Endothelial cell of umbilical vein (primary cell): ENCODE measurements at regions not wholly inside any gene's neighbourhood (a gene's known extent, or its start where the extent isn't known, plus 50 kb on each side); places are given as distances from the start of the nearest gene placed in this dataset.

Experiments
- BruUV-seq: library from RNA; stranded (reverse); fragments of 400-500 nt; replicated peaks from 2 replicates; lab custom pipeline; 2021; lab: Mats Ljungman, UMichigan
- CTCF ChIA-PET: fragments of 300-600, 350-600 bp; sonication (Branson Sonifier 250); formaldehyde crosslinking; loops from one replicate; lab custom pipeline; 2021; ENCODE audit warnings: antibody characterized with exemption, inconsistent platforms; lab: Charles Lee
- POLR2A ChIA-PET: fragments of 300-600, 350-600 bp; sonication (Branson Sonifier 250); formaldehyde crosslinking; loops from one replicate; lab custom pipeline; 2021; ENCODE audit warnings: antibody characterized with exemption, inconsistent platforms; lab: Charles Lee
- DNase-seq: peaks from one replicate; pipeline ENCODE4 v3.0.0-alpha.2; 2011; ENCODE audit warnings: low read depth, low spot score
- FAIRE-seq: peaks from 2 replicates; lab custom pipeline; 2011; peaks lifted over from hg19 to GRCh38; lab: Jason Lieb, UNC
- H2AFZ ChIP-seq: 2 replicates; pipeline ENCODE4 v1.6.0; 2012; ENCODE audit warnings: low read depth, low read length, control low read depth, inconsistent platforms
- H3K27ac ChIP-seq: 2 replicates; pipeline ENCODE4 v1.5.1; 2011; ENCODE audit warnings: low read depth, mild to moderate bottlenecking, control low read depth, low read length, moderate library complexity; ENCODE audit not compliant: insufficient read depth
- H3K27me3 ChIP-seq, 2 experiments: 2 replicates each; pipeline versions ENCODE4 v1.6.0 to v1.6.1; 2011; ENCODE audit warnings: low read length in 2 of 2, mixed read lengths in 1 of 2; ENCODE audit not compliant: control insufficient read depth in 2 of 2, insufficient read depth in 2 of 2
- H3K36me3 ChIP-seq, 2 experiments: 2 replicates in 1 of 2; 3 replicates in 1 of 2; pipeline ENCODE4 v1.5.1; 2011; ENCODE audit warnings: low read length in 2 of 2, mild to moderate bottlenecking in 1 of 2, moderate library complexity in 1 of 2; ENCODE audit not compliant: control insufficient read depth in 2 of 2, insufficient read depth in 2 of 2; ENCODE audit errors: extremely low read depth in 1 of 2
- H3K4me1 ChIP-seq: 3 replicates; pipeline ENCODE4 v1.5.1; 2011; ENCODE audit warnings: mild to moderate bottlenecking, low read length; ENCODE audit not compliant: control insufficient read depth, insufficient read depth; ENCODE audit errors: extremely low read depth
- H3K4me2 ChIP-seq: 2 replicates; pipeline ENCODE4 v1.6.1; 2011; ENCODE audit warnings: low read length, control low read depth, mixed read lengths; ENCODE audit not compliant: insufficient read depth
- H3K4me3 ChIP-seq, 3 experiments: fragments of 200-600 bp in 1 of 3; sonication (generic), shearing (Covaris generic) in 1 of 3; replicated peaks in 1 of 3; 2 replicates each; pipeline ENCODE4 v1.5.1; 2011 to 2016; ENCODE audit warnings: control low read depth in 3 of 3, low read length in 3 of 3, mild to moderate bottlenecking in 2 of 3, inconsistent platforms in 1 of 3, low read depth in 1 of 3, moderate library complexity in 1 of 3; ENCODE audit not compliant: insufficient read depth in 1 of 3
- H3K79me2 ChIP-seq: 2 replicates; pipeline ENCODE4 v1.6.0; 2012; ENCODE audit warnings: low read length, inconsistent platforms; ENCODE audit not compliant: control insufficient read depth, insufficient read depth
- H3K9ac ChIP-seq: replicated peaks from 2 replicates; pipeline ENCODE3; 2011; ENCODE audit warnings: low read length, control low read depth; ENCODE audit not compliant: insufficient read depth; ENCODE audit errors: extremely low read depth
- H3K9me1 ChIP-seq: replicated peaks from 3 replicates; pipeline ENCODE4 v1.6.0; 2011; ENCODE audit warnings: mild to moderate bottlenecking, low read length; ENCODE audit not compliant: control insufficient read depth, insufficient read depth; ENCODE audit errors: extremely low read depth
- H3K9me3 ChIP-seq: replicated peaks from 2 replicates; pipeline ENCODE4 v1.5.1; 2012; ENCODE audit warnings: low read length, inconsistent platforms; ENCODE audit not compliant: control insufficient read depth, insufficient read depth
- H4K20me1 ChIP-seq: replicated peaks from 2 replicates; pipeline ENCODE3; 2011; ENCODE audit warnings: mild to moderate bottlenecking, low read length; ENCODE audit not compliant: control insufficient read depth, insufficient read depth; ENCODE audit errors: extremely low read depth
- EZH2 ChIP-seq: IDR thresholded peaks from 2 replicates; pipeline ENCODE4 v1.6.1; 2012; ENCODE audit warnings: borderline replicate concordance, low read depth, mild to moderate bottlenecking, moderate library complexity, low read length, inconsistent platforms; ENCODE audit not compliant: severe bottlenecking
- FOS ChIP-seq: IDR thresholded peaks from 2 replicates; pipeline ENCODE4 v1.6.1; 2011; ENCODE audit warnings: mild to moderate bottlenecking, low read length, moderate library complexity, borderline replicate concordance; ENCODE audit not compliant: insufficient read depth
- GATA2 ChIP-seq: IDR thresholded peaks from 2 replicates; pipeline ENCODE4 v1.7.0; 2011; ENCODE audit warnings: low read depth, mild to moderate bottlenecking, moderate library complexity, mixed read lengths, low read length; ENCODE audit not compliant: insufficient read length, insufficient read depth
- JUN ChIP-seq: IDR thresholded peaks from 2 replicates; pipeline ENCODE4 v1.6.1; 2011; ENCODE audit warnings: borderline replicate concordance, low read depth; ENCODE audit not compliant: insufficient read length, insufficient read depth
- MYC ChIP-seq: IDR thresholded peaks from one replicate; pipeline ENCODE4 v1.6.1; 2011; ENCODE audit warnings: mild to moderate bottlenecking, low read depth, low read length
- POLR2A ChIP-seq: IDR thresholded peaks from 2 replicates; pipeline ENCODE4 v1.6.1; 2012; ENCODE audit warnings: low read depth, mild to moderate bottlenecking, control low read depth, low read length
- POLR2AphosphoS5 ChIP-seq: IDR thresholded peaks from 2 replicates; pipeline ENCODE4 v1.6.1; 2012; ENCODE audit warnings: low read depth, mild to moderate bottlenecking, control low read depth, low read length, moderate library complexity; ENCODE audit not compliant: insufficient read depth
- dilution Hi-C: fragments of 300-500 bp; cut with MboI; formaldehyde crosslinking; loops from one replicate; pipeline ENCODE4 v1.15.0; 2019; ENCODE audit warnings: low sequenced_read_pairs; ENCODE audit not compliant: extremely low pct_ligation_motif_present
- intact Hi-C: fragments of 100-400 bp; cut with micrococcal nuclease; formaldehyde crosslinking; loops from one replicate; pipeline ENCODE4 v1.10.0; 2022
- TF ChIP-seq, protein P1 (sequence below): IDR thresholded peaks from 2 replicates; pipeline ENCODE4 v1.6.1; 2011; ENCODE audit not compliant: insufficient read depth, insufficient read length
- TF ChIP-seq, protein P2 (sequence below), 2 donors: IDR thresholded peaks; 1 replicate in 1 of 2; 2 replicates in 1 of 2; pipeline ENCODE4 v1.5.1; 2011; ENCODE audit warnings: low read length in 2 of 2, mild to moderate bottlenecking in 2 of 2, moderate library complexity in 2 of 2, control low read depth in 1 of 2, inconsistent platforms in 1 of 2, low read depth in 1 of 2; ENCODE audit not compliant: insufficient read depth in 1 of 2; ENCODE audit errors: extremely low read depth in 1 of 2

DNA sequence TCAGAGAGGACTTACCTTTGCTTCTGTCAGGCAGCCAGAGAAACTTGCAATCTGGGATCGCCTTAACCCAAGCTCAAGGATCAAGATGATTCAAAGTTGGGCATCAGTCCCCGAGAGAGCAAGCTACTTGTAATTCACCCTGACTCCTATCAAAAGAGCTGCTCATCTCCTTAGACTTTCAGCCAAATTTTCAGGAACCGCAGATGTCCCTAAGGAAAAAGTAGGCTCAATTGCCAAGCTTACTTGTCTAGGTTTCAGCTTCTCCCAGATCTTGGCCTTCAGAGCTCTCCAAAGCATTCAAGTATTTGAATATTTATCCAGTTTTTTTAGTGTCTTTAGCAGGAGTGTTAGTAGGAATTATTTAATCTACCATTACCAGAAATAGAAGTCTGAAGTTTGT lies 434.1 kb upstream of the MMS22L start:
- no peak overlapping the region for H3K4me3 ChIP-seq
- H3K27me3 ChIP-seq = no peaks in the 10 kb centered on the region
- no peaks in the 10 kb centered on the region for H3K4me1 ChIP-seq
- no peak for TF ChIP-seq POLR2AphosphoS5
- TF ChIP-seq, protein P1, sequence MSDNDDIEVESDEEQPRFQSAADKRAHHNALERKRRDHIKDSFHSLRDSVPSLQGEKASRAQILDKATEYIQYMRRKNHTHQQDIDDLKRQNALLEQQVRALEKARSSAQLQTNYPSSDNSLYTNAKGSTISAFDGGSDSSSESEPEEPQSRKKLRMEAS = no peak
- TF ChIP-seq EZH2 = no peak
- TF ChIP-seq, protein P2, sequence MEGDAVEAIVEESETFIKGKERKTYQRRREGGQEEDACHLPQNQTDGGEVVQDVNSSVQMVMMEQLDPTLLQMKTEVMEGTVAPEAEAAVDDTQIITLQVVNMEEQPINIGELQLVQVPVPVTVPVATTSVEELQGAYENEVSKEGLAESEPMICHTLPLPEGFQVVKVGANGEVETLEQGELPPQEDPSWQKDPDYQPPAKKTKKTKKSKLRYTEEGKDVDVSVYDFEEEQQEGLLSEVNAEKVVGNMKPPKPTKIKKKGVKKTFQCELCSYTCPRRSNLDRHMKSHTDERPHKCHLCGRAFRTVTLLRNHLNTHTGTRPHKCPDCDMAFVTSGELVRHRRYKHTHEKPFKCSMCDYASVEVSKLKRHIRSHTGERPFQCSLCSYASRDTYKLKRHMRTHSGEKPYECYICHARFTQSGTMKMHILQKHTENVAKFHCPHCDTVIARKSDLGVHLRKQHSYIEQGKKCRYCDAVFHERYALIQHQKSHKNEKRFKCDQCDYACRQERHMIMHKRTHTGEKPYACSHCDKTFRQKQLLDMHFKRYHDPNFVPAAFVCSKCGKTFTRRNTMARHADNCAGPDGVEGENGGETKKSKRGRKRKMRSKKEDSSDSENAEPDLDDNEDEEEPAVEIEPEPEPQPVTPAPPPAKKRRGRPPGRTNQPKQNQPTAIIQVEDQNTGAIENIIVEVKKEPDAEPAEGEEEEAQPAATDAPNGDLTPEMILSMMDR (IDR thresholded peaks at IDR 0.05; ENCODE audit: extremely low read depth in 1 of 2, insufficient read depth in 1 of 2, low read depth in 1 of 2, low read length in 2 of 2) = no peak
- TF ChIP-seq MYC = no peak
- no peak overlapping the region for H3K4me2 ChIP-seq
- H2AFZ ChIP-seq = no peak overlapping the region
- no peaks in the 10 kb centered on the region for H3K9me1 ChIP-seq
- no peak overlapping the region for H3K9ac ChIP-seq
- H4K20me1 ChIP-seq = no peaks in the 10 kb centered on the region
- FAIRE-seq (no peak), DNase-seq (no peak)
- dilution Hi-C loops = no loop called here
- no TSS peak for BruUV-seq
- intact Hi-C loops = no loop called here
- H3K9me3 ChIP-seq = no peaks in the 10 kb centered on the region
- ChIA-PET CTCF (no interaction called here), POLR2A (no interaction called here)
- no peaks in the 10 kb centered on the region for H3K79me2 ChIP-seq
- H3K36me3 ChIP-seq = no peaks in the 10 kb centered on the region
- no peak overlapping the region for H3K27ac ChIP-seq

DNA sequence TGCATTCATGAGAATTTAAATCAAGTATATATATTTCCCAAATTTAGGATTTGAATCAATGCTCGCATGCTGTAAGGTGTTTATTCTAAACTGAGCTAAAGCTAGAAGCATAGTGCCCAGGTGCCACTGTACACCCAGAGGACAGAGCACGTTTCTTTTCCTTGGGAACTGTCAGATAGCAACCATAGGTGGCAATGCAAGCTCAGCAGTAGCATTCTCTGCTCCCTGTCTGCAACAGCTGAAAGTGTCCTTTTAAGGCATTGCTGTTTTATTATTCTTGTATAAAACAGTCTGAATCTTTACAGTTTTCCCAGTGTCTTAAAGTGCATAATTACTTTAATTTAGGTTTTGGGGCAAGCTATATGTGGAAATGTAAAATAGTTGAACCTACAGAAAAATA lies 443.4 kb upstream of the MMS22L start:
- Histone ChIP-seq H3K4me3 (no peak overlapping the region), H3K27ac (no peak overlapping the region), H3K9ac (no peak overlapping the region), H3K27me3 (no peaks in the 10 kb centered on the region), H3K79me2 (no peaks in the 10 kb centered on the region), H3K9me3 (no peaks in the 10 kb centered on the region), H4K20me1 (no peaks in the 10 kb centered on the region), H3K9me1 (no peaks in the 10 kb centered on the region), H2AFZ (no peak overlapping the region), H3K4me1 (no peaks in the 10 kb centered on the region), H3K4me2 (no peak overlapping the region), H3K36me3 (no peaks in the 10 kb centered on the region)
- BruUV-seq = no TSS peak
- CTCF ChIA-PET = no interaction called here
- dilution Hi-C loops (no loop called here), intact Hi-C loops (no loop called here)
- TF ChIP-seq, protein P2 (IDR thresholded peaks at IDR 0.05; ENCODE audit: extremely low read depth in 1 of 2, insufficient read depth in 1 of 2, low read depth in 1 of 2, low read length in 2 of 2) = no peak
- TF ChIP-seq FOS (no peak), EZH2 (no peak), JUN (no peak), POLR2A (no peak), POLR2AphosphoS5 (no peak), GATA2 (no peak), MYC (no peak)
- TF ChIP-seq, protein P1 = no peak
- FAIRE-seq (no peak), DNase-seq (no peak)
- POLR2A ChIA-PET = no interaction called here
